ENCODE measurements at regions not wholly inside any gene's neighbourhood (a gene's known extent, or its start where the extent isn't known, plus 50 kb on each side); places are given as distances from the start of the nearest gene placed in this dataset.

- TF ChIP-seq EP400 (IDR thresholded peaks at IDR 0.05) (no peak), ILF3 (IDR thresholded peaks at IDR 0.05; ENCODE audit: borderline replicate concordance) (no peak), ZBTB5 (IDR thresholded peaks at IDR 0.05) (no peak), ESRRB (CRISPR knock-in tag; IDR thresholded peaks at IDR 0.05; ENCODE audit: borderline replicate concordance) (no peak), HLTF (IDR thresholded peaks at IDR 0.05) (no peak), GABPB2 (CRISPR knock-in tag; conservative IDR thresholded peaks at IDR 0.05) (no peak), ETV5 (CRISPR knock-in tag; IDR thresholded peaks at IDR 0.05; ENCODE audit: low read depth) (no peak)
- TF ChIP-seq, protein P1, sequence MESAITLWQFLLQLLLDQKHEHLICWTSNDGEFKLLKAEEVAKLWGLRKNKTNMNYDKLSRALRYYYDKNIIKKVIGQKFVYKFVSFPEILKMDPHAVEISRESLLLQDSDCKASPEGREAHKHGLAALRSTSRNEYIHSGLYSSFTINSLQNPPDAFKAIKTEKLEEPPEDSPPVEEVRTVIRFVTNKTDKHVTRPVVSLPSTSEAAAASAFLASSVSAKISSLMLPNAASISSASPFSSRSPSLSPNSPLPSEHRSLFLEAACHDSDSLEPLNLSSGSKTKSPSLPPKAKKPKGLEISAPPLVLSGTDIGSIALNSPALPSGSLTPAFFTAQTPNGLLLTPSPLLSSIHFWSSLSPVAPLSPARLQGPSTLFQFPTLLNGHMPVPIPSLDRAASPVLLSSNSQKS (CRISPR knock-in tag; IDR thresholded peaks at IDR 0.05): no peak
- TF ChIP-seq, protein P2, sequence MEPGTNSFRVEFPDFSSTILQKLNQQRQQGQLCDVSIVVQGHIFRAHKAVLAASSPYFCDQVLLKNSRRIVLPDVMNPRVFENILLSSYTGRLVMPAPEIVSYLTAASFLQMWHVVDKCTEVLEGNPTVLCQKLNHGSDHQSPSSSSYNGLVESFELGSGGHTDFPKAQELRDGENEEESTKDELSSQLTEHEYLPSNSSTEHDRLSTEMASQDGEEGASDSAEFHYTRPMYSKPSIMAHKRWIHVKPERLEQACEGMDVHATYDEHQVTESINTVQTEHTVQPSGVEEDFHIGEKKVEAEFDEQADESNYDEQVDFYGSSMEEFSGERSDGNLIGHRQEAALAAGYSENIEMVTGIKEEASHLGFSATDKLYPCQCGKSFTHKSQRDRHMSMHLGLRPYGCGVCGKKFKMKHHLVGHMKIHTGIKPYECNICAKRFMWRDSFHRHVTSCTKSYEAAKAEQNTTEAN (CRISPR knock-in tag; IDR thresholded peaks at IDR 0.05): no peak
Observed at GRCh38 chr2:120442541-120442922, 96.6 kb downstream of the INHBB start (continued).
